IMR-90 (cell line): ENCODE measurements at regions not wholly inside any gene's neighbourhood (a gene's known extent, or its start where the extent isn't known, plus 50 kb on each side); places are given as distances from the start of the nearest gene placed in this dataset.

Source experiments
- ATAC-seq: fragments of 200-7000 bp; cut with Tn5 transposase; 2 replicates; pipeline ENCODE4 v1.9.1; 2020; ENCODE audit warnings: low read depth, mild to moderate bottlenecking, moderate library complexity
- BruUV-seq: library from RNA; stranded (reverse); fragments of 400-500 nt; replicated peaks from 2 replicates; lab custom pipeline; 2021; lab: Mats Ljungman, UMichigan
- CTCF ChIA-PET: fragments of 300-600 bp; formaldehyde crosslinking; extraction: SDS; loops from one replicate; lab custom pipeline; 2021; ENCODE audit warnings: antibody characterized with exemption; lab: Yijun Ruan, JAX
- POLR2A ChIA-PET: fragments of 300-600 bp; sonication (Branson Sonifier 250); formaldehyde crosslinking; loops from one replicate; lab custom pipeline; 2022; ENCODE audit warnings: antibody characterized with exemption; ENCODE audit not compliant: unreplicated experiment; lab: Charles Lee
- DNase-seq: peaks from one replicate; pipeline ENCODE4 v3.0.0; 2013
- H2AFZ ChIP-seq: replicated peaks from 2 replicates; pipeline ENCODE3; 2013; ENCODE audit warnings: low read length, mild to moderate bottlenecking; ENCODE audit not compliant: poor library complexity
- H2AK5ac ChIP-seq: 2 replicates; pipeline ENCODE4 v1.6.1; 2013; ENCODE audit warnings: low read depth, low read length, inconsistent platforms
- H2AK9ac ChIP-seq: replicated peaks from 2 replicates; pipeline ENCODE3; 2013; ENCODE audit warnings: mild to moderate bottlenecking, low read depth, low read length, moderate library complexity; ENCODE audit not compliant: poor library complexity
- H2BK120ac ChIP-seq: 2 replicates; pipeline ENCODE4 v1.6.1; 2013; ENCODE audit warnings: low read depth, low read length, inconsistent platforms
- H2BK15ac ChIP-seq: 3 replicates; pipeline ENCODE4 v1.6.1; 2013; ENCODE audit warnings: low read depth, low read length, inconsistent platforms
- H2BK20ac ChIP-seq: 2 replicates; pipeline ENCODE4 v1.6.1; 2013; ENCODE audit warnings: low read depth, mild to moderate bottlenecking, inconsistent platforms, low read length, moderate library complexity
- H2BK5ac ChIP-seq: 2 replicates; pipeline ENCODE4 v1.6.1; 2013; ENCODE audit warnings: mild to moderate bottlenecking, low read depth, low read length, inconsistent platforms; ENCODE audit not compliant: poor library complexity, severe bottlenecking
- H3K14ac ChIP-seq: replicated peaks from 2 replicates; pipeline ENCODE4 v1.6.1; 2013; ENCODE audit warnings: low read depth, low read length, inconsistent platforms
- H3K18ac ChIP-seq: 2 replicates; pipeline ENCODE4 v1.6.1; 2013; ENCODE audit warnings: low read depth, low read length, control low read depth
- H3K23ac ChIP-seq: 2 replicates; pipeline ENCODE4 v1.6.1; 2013; ENCODE audit warnings: low read depth, low read length, inconsistent platforms
- H3K27ac ChIP-seq: 2 replicates; pipeline ENCODE4 v1.5.1; 2013; ENCODE audit warnings: mild to moderate bottlenecking, control low read depth, low read length; ENCODE audit not compliant: insufficient read depth
- H3K27me3 ChIP-seq: 2 replicates; pipeline ENCODE4 v1.6.1; 2013; ENCODE audit warnings: low read length; ENCODE audit not compliant: control insufficient read depth, insufficient read depth
- H3K36me3 ChIP-seq: 2 replicates; pipeline ENCODE4 v1.6.1; 2013; ENCODE audit warnings: low read length, mixed read lengths; ENCODE audit not compliant: control insufficient read depth, insufficient read depth
- H3K4ac ChIP-seq: 2 replicates; pipeline ENCODE4 v1.6.1; 2013; ENCODE audit warnings: low read depth, low read length, inconsistent platforms
- H3K4me1 ChIP-seq: 2 replicates; pipeline ENCODE4 v1.6.1; 2013; ENCODE audit warnings: low read length, mixed read lengths; ENCODE audit not compliant: control insufficient read depth, insufficient read depth
- H3K4me2 ChIP-seq: 2 replicates; pipeline ENCODE4 v1.6.1; 2013; ENCODE audit warnings: low read depth, mild to moderate bottlenecking, control low read depth, low read length, moderate library complexity
- H3K4me3 ChIP-seq: 2 replicates; pipeline ENCODE4 v1.5.1; 2013; ENCODE audit warnings: low read depth, mild to moderate bottlenecking, control low read depth, low read length, moderate library complexity; ENCODE audit not compliant: insufficient read depth
- H3K56ac ChIP-seq: 2 replicates; pipeline ENCODE4 v1.6.1; 2013; ENCODE audit warnings: low read length, inconsistent platforms; ENCODE audit not compliant: insufficient read depth; ENCODE audit errors: extremely low read depth
- H3K79me1 ChIP-seq, 2 experiments: 2 replicates each; pipeline ENCODE4 v1.6.1; 2013; ENCODE audit warnings: low read length in 2 of 2, inconsistent platforms in 1 of 2, low read depth in 1 of 2
- H3K9ac ChIP-seq: 2 replicates; pipeline ENCODE4 v1.6.1; 2013; ENCODE audit warnings: low read depth, low read length, control low read depth
- H3K9me1 ChIP-seq: 2 replicates; pipeline ENCODE4 v1.6.1; 2013; ENCODE audit warnings: low read length, inconsistent platforms; ENCODE audit not compliant: insufficient read depth
- H3K9me3 ChIP-seq: 2 replicates; pipeline ENCODE4 v1.6.1; 2013; ENCODE audit warnings: low read length; ENCODE audit not compliant: control insufficient read depth, insufficient read depth
- H4K20me1 ChIP-seq: 2 replicates; pipeline ENCODE4 v1.6.1; 2013; ENCODE audit warnings: low read length, inconsistent platforms; ENCODE audit not compliant: insufficient read depth
- H4K5ac ChIP-seq: 2 replicates; pipeline ENCODE4 v1.6.1; 2013; ENCODE audit warnings: mild to moderate bottlenecking, low read depth, low read length, control low read depth
- H4K8ac ChIP-seq, 2 experiments: 2 replicates each; pipeline ENCODE4 v1.6.1; 2013; ENCODE audit warnings: low read depth in 2 of 2, low read length in 2 of 2, control low read depth in 1 of 2, inconsistent platforms in 1 of 2
- H4K91ac ChIP-seq: 2 replicates; pipeline ENCODE4 v1.6.1; 2013; ENCODE audit warnings: low read depth, low read length, inconsistent platforms; ENCODE audit not compliant: insufficient read depth
- CEBPB ChIP-seq: IDR thresholded peaks from 2 replicates; pipeline ENCODE4 v1.6.1; 2012; ENCODE audit warnings: low read depth, low read length, improper control_type of control experiment
- CHD1 ChIP-seq: IDR thresholded peaks from 2 replicates; pipeline ENCODE4 v1.6.1; 2012; ENCODE audit warnings: low read depth, low read length, improper control_type of control experiment
- MAFK ChIP-seq: IDR thresholded peaks from 2 replicates; pipeline ENCODE4 v1.6.1; 2012; ENCODE audit warnings: low read depth, low read length, improper control_type of control experiment
- MAZ ChIP-seq: IDR thresholded peaks from 2 replicates; pipeline ENCODE4 v1.6.1; 2012; ENCODE audit warnings: low read depth, mild to moderate bottlenecking, low read length, improper control_type of control experiment, moderate library complexity, borderline replicate concordance
- NFE2L2 ChIP-seq: fragments of 150-350 bp; IDR thresholded peaks from 2 replicates; pipeline ENCODE4 v1.6.1; 2016; ENCODE audit warnings: low read depth, mild to moderate bottlenecking, low read length
- RAD21 ChIP-seq: IDR thresholded peaks from 2 replicates; pipeline ENCODE4 v1.6.1; 2012; ENCODE audit warnings: low read length, improper control_type of control experiment
- RFX5 ChIP-seq: IDR thresholded peaks from 2 replicates; pipeline ENCODE4 v1.8.0; 2012; ENCODE audit warnings: low read depth, mild to moderate bottlenecking, low read length, moderate library complexity
- SMC3 ChIP-seq: fragments of 150-350 bp; IDR thresholded peaks from 2 replicates; pipeline ENCODE4 v1.6.1; 2016; ENCODE audit warnings: low read depth, mild to moderate bottlenecking, antibody characterized with exemption, low read length, moderate library complexity
- USF2 ChIP-seq: fragments of 150-350 bp; IDR thresholded peaks from 2 replicates; pipeline ENCODE4 v1.6.1; 2017; ENCODE audit warnings: mild to moderate bottlenecking, antibody characterized with exemption, low read length, low read depth
- WGBS, 2 experiments: methylation state at CpG; one replicate each; pipeline versions ENCODE4 v1.1.5 to v1.1.7; 2013; ENCODE audit warnings: missing lambda C conversion rate in 2 of 2; ENCODE audit not compliant: insufficient read length in 1 of 2; ENCODE audit errors: extremely low coverage in 2 of 2; 5-methylcytosine and 5-hydroxymethylcytosine counted together
- dilution Hi-C: fragments of 300-500 bp; cut with HindIII; formaldehyde crosslinking; loops from one replicate; pipeline ENCODE4 v1.14.3; 2018; ENCODE audit warnings: low sequenced_read_pairs; ENCODE audit not compliant: unreplicated experiment
- in situ Hi-C: fragments of 300-500 bp; cut with MboI; formaldehyde crosslinking; loops from 3 replicates; pipeline ENCODE4 v1.14.3; 2019; ENCODE audit warnings: low sequenced_read_pairs, inconsistent platforms, mixed read lengths
- intact Hi-C: fragments of 100-400 bp; cut with micrococcal nuclease; formaldehyde crosslinking; loops from 2 replicates; pipeline ENCODE4 v1.10.0; 2022

GRCh38 chr18:52000435-52000834 lies 339.6 kb upstream of the DCC start:
- Histone ChIP-seq H3K23ac (no peak overlapping the region), H4K20me1 (no peaks in the 10 kb centered on the region), H3K56ac (no peak overlapping the region), H3K27ac (no peak overlapping the region), H4K5ac (no peak overlapping the region), H2AK5ac (no peak overlapping the region), H3K4ac (no peak overlapping the region), H3K4me2 (no peak overlapping the region), H2BK20ac (no peak overlapping the region), H4K8ac (no peak overlapping the region), H2AK9ac (no peak overlapping the region), H3K14ac (no peak overlapping the region), H3K79me1 (no peaks in the 10 kb centered on the region), H3K18ac (no peak overlapping the region), H2BK5ac (no peak overlapping the region), H3K36me3 (no peaks in the 10 kb centered on the region), H2BK120ac (no peak overlapping the region), H3K9me1 (no peaks in the 10 kb centered on the region), H3K4me3 (no peak overlapping the region), H4K91ac (no peak overlapping the region), H3K9me3 (peaks cover 15% of the 10 kb centered on the region; the same call in 1 of the 2 replicates), H2BK15ac (no peak overlapping the region), H3K27me3 (no peaks in the 10 kb centered on the region), H3K9ac (no peak overlapping the region), H3K4me1 (no peaks in the 10 kb centered on the region), H2AFZ (no peak overlapping the region)
- CTCF ChIA-PET = no interaction called here
- dilution Hi-C loops = no loop called here
- POLR2A ChIA-PET = no interaction called here
- TF ChIP-seq USF2 (no peak), RFX5 (no peak), MAZ (no peak), CEBPB (no peak), MAFK (no peak), SMC3 (no peak), CHD1 (no peak), RAD21 (no peak), NFE2L2 (no peak)
- no peak for ATAC-seq
- no peak for DNase-seq
- in situ Hi-C loops = no loop called here
- 25% methylated on average over 1 of the region's 1 CpG; no CpG with 5 or more reads in 1 of the 2 experiments for WGBS, 2 experiments
- intact Hi-C loops = no loop called here
- no TSS peak for BruUV-seq
